Lower leg skin (tissue), 4 donors: ENCODE measurements at regions not wholly inside any gene's neighbourhood (a gene's known extent, or its start where the extent isn't known, plus 50 kb on each side); places are given as distances from the start of the nearest gene placed in this dataset.

Experiments used
- DNase-seq, 2 donors: peaks; one replicate each; pipeline ENCODE4 v3.0.0-alpha.2; 2019; ENCODE audit warnings: low spot score in 2 of 2
- H3K4me3 ChIP-seq: fragments of 200-600 bp; sonication (generic); 2 replicates; pipeline ENCODE4 v1.5.1; 2017; ENCODE audit warnings: mild to moderate bottlenecking, low read depth; ENCODE audit not compliant: poor library complexity, severe bottlenecking
- POLR2A ChIP-seq, 2 donors: fragments of 450-650 bp; IDR thresholded peaks; one replicate each; pipeline ENCODE4 v1.6.1; 2016 to 2017; ENCODE audit warnings: antibody characterized with exemption in 2 of 2, mild to moderate bottlenecking in 1 of 2, moderate library complexity in 1 of 2
- WGBS, 2 donors: methylation state at CpG; one replicate each; pipeline ENCODE4 v1.1.5; 2018; 5-methylcytosine and 5-hydroxymethylcytosine counted together
- intact Hi-C: fragments of 100-400 bp; cut with DNase I; formaldehyde crosslinking; loops from one replicate; pipeline ENCODE4 v1.15.0; 2023; ENCODE audit warnings: low total_unique reads
- TF ChIP-seq, protein P1 (sequence below), 3 donors: fragments of 450-650 bp; IDR thresholded peaks; one replicate each; pipeline ENCODE4 v1.5.1; 2016; ENCODE audit warnings: antibody characterized with exemption in 3 of 3, mild to moderate bottlenecking in 3 of 3, moderate library complexity in 2 of 3

DNA sequence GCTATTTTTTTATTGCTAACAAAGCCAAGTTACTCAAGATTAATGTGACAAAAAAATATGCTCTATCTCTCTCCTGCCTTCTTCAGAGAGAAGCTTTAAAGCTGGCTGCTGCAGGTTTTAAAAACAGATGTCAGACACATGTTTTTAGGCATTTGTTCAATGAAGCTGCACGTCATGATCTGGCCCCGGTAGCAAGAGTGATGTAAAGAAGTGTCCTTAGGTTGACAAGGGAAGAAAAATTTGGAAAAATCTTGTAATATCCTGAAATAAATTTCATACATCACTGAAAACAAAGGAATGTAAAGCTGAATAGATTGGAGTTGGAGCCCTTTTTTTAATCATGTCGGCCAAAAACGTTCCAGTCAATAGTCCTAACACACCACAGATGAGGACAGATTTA is 531.4 kb upstream of the NBEA start:
- intact Hi-C loops = no loop called here
- H3K4me3 ChIP-seq = no peak overlapping the region
- TF ChIP-seq, protein P1, sequence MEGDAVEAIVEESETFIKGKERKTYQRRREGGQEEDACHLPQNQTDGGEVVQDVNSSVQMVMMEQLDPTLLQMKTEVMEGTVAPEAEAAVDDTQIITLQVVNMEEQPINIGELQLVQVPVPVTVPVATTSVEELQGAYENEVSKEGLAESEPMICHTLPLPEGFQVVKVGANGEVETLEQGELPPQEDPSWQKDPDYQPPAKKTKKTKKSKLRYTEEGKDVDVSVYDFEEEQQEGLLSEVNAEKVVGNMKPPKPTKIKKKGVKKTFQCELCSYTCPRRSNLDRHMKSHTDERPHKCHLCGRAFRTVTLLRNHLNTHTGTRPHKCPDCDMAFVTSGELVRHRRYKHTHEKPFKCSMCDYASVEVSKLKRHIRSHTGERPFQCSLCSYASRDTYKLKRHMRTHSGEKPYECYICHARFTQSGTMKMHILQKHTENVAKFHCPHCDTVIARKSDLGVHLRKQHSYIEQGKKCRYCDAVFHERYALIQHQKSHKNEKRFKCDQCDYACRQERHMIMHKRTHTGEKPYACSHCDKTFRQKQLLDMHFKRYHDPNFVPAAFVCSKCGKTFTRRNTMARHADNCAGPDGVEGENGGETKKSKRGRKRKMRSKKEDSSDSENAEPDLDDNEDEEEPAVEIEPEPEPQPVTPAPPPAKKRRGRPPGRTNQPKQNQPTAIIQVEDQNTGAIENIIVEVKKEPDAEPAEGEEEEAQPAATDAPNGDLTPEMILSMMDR (IDR thresholded peaks at IDR 0.05) = no peak
- no peak for TF ChIP-seq POLR2A (IDR thresholded peaks at IDR 0.05)
- 58 to 61% methylated on average over 4 of the region's 4 CpGs for WGBS, 2 donors
- no peak for DNase-seq

DNA sequence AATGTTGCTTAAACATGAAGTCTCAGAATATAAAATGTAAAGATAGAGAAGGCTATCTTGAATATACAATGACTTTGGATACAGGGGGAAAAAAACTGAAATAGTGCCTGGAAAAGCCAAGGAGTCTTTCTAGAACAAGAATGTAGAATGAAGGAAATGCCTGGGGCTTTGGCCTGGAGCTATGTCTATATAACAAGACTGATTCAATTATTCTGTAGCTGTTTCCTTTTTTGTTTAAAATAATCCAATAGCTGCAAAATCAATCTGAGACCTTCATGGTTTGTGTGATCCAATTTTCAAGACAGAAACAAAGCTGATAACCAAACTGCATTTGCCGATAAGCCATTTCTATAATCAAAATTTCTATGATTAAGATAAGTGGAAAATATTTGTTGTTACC is 530.9 kb upstream of the NBEA start:
- 91 to 93% methylated on average over 1 of the region's 1 CpG for WGBS, 2 donors
- H3K4me3 ChIP-seq = no peak overlapping the region
- TF ChIP-seq, protein P1 (IDR thresholded peaks at IDR 0.05) = no peak
- no peak for TF ChIP-seq POLR2A (IDR thresholded peaks at IDR 0.05)
- no peak for DNase-seq
- intact Hi-C loops = no loop called here

- intact Hi-C loops = no loop called here
- no peak for DNase-seq
- WGBS, 2 donors = 79 to 84% methylated on average over 4 of the region's 4 CpGs
- H3K4me3 ChIP-seq = no peak overlapping the region
- TF ChIP-seq POLR2A (IDR thresholded peaks at IDR 0.05) = no peak
- TF ChIP-seq, protein P1 (IDR thresholded peaks at IDR 0.05) = no peak
Observed at GRCh38 chr13:34411894-34412293, 530.2 kb upstream of the NBEA start.

DNA sequence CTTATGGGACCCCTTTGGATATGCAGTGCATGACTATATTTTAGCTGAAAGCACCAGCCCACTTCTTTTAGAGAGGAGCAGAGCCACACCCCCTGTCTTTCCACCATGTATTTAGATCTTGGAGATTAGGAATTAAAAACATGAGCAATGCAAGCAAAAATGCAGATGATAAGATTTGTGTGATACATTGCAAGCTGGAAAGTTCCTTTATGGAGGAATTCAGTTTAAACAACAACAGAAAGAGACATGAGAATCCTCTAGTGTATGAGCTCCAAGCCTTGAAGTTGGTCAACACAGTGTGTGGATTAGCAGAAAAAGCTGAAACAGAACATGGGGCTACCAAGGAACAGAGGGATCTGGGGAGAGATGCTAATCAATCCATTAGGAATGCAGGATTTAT is 529.8 kb upstream of the NBEA start:
- TF ChIP-seq POLR2A (IDR thresholded peaks at IDR 0.05) = no peak
- TF ChIP-seq, protein P1 (IDR thresholded peaks at IDR 0.05) = no peak
- intact Hi-C loops = no loop called here
- DNase-seq = no peak

GRCh38 chr13:34412817-34413375 is 529.2 kb upstream of the NBEA start:
- 77 to 86% methylated on average over 2 of the region's 2 CpGs for WGBS, 2 donors
- DNase-seq = no peak
- no peak for TF ChIP-seq POLR2A (IDR thresholded peaks at IDR 0.05)
- TF ChIP-seq, protein P1 (IDR thresholded peaks at IDR 0.05) = no peak
- intact Hi-C loops = no loop called here
- no peak overlapping the region for H3K4me3 ChIP-seq

More for the DNA sequence above, 529.8 kb upstream of the NBEA start:
- H3K4me3 ChIP-seq = no peak overlapping the region

DNA sequence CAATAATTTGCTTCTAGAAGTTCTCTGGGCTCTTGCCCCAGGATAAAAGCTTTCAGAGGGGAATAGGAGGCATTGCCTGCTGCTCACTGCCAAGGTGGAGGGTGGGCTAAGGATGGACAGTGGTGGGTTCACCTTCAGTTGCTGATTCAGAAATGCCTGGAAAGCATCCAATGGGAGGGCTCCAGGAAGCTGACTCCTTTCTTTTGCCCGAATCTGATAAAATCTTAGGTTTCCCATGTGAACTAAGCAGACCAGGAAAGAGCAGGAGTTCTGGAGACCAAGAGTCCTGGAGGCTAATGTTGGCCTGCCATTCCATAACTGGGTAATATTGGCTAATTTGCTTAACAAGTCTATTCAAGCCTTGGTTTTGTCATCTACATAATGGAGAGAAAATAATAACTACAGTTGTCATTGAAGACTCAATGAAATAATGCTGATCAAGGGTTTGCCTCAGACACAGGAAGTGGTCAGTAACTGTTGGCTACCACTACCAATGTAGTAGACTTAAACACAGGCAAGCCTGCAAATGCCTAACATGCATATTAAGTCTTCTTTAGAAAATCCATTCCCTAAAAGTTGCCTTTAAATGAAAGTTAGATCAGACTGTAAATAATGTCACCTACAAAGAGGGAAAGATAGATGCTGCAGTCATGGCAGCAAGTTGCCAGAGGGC is 528.4 kb upstream of the NBEA start:
- no peak overlapping the region for H3K4me3 ChIP-seq
- no peak for DNase-seq
- TF ChIP-seq POLR2A (IDR thresholded peaks at IDR 0.05) = no peak
- TF ChIP-seq, protein P1 (IDR thresholded peaks at IDR 0.05) = no peak
- intact Hi-C loops = no loop called here
- WGBS, 2 donors = 64 to 67% methylated on average over 1 of the region's 1 CpG
